NCI-H128 (cell line): ENCODE measurements at regions not wholly inside any gene's neighbourhood (a gene's known extent, or its start where the extent isn't known, plus 50 kb on each side); places are given as distances from the start of the nearest gene placed in this dataset.

Experiments
- DNase-seq: peaks from one replicate; lab custom pipeline; 2025; ENCODE audit not compliant: unreplicated experiment; lab: John Stamatoyannopoulos, UW

GRCh38 chr5:18312016-18312415 is 677.8 kb downstream of the TAF11L14 start:
- DNase-seq = no peak

DNA sequence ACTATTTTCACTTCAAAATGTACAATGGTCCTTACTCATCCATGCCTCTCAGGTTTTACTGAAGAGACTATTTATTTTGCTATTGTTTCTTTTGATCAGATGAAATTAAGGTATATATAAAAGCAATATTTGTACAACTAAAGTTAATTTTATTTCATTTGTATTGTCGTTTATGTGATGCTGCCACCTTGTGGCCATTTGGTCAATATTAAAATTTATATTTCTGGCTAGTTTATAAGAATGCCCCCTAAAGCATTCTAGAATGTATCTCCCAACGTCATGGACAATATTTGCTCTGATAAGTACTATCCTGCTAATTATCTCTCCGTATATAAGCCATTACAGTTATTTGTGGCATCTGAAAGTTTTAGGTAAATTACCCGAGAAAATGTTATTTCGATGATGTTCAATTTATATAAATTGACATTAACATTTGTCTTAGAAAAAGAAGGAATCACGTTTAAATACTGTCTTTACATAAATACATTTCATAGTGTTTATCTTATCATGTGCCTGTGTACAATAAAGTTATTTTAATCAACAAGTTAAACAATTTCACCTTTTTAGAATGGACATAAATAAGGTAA is 680.0 kb downstream of the TAF11L14 start:
- DNase-seq = no peak

GRCh38 chr5:18321262-18321942 is 687.1 kb downstream of the TAF11L14 start:
- no peak for DNase-seq

- no peak for DNase-seq
These were observed 689.6 kb downstream of the TAF11L14 start for GRCh38 chr5:18323891-18324290.

GRCh38 chr5:18325431-18325830 is 691.2 kb downstream of the TAF11L14 start:
- DNase-seq = no peak

DNA sequence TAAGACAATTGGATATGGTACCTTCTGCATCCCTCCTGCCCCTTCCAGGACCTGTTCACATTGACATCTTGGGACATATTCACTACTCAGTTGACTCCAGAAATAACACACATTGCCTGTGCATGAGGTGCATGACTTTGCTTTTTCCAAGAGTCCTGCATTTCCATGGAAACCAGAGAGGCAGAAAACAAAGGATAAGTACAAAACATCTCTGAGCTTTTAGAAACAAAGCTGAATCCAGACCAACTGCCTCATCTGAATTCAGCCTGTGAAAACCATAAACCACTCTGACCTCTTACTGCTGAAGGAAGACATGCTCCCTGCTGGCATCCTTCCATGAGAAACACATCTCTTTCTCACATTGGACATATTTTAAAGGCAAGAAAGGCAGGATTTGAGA is 695.1 kb downstream of the TAF11L14 start:
- no peak for DNase-seq

DNA sequence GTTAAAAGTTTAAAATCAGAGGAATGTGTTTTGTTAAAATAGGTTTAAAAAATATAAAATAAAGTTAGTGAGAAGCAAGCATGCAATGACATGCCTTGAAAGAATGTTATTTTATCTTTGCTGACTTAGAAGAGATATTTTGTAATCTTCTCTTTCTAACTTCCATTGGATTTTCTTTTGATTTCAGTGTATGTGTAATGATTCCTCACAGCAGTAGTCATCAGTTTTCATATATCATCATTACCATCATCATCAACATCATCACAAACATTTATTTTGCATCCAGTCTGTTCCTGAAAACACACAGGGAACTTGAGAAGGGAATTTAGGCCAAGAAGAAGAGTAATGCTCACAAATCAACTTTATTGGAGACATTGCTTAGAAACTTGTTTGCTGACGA is 699.6 kb downstream of the TAF11L14 start:
- DNase-seq = no peak

DNA sequence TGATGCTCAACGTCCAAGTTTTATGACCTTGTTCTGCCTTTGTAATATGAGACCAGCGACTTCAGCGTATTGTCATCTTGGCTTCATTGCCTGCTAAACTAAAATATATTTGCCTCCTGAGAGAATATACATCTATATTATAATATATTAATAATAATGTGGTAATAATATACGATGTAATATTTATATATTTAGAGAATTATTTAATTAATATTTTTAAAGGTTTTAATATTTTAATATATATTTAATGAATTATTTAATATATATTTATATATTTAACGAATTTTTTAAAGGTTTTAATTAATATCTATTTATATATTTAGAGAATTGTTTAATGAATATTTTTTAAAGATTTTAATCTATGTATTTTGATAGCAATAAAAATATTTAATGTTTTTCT is 700.7 kb downstream of the TAF11L14 start:
- no peak for DNase-seq

- DNase-seq = no peak
These were observed 720.6 kb downstream of the TAF11L14 start for GRCh38 chr5:18354828-18355227.

GRCh38 chr5:18357486-18357885 is 723.2 kb downstream of the TAF11L14 start:
- no peak for DNase-seq

GRCh38 chr5:18366234-18366633 is 732.0 kb downstream of the TAF11L14 start:
- no peak for DNase-seq

DNA sequence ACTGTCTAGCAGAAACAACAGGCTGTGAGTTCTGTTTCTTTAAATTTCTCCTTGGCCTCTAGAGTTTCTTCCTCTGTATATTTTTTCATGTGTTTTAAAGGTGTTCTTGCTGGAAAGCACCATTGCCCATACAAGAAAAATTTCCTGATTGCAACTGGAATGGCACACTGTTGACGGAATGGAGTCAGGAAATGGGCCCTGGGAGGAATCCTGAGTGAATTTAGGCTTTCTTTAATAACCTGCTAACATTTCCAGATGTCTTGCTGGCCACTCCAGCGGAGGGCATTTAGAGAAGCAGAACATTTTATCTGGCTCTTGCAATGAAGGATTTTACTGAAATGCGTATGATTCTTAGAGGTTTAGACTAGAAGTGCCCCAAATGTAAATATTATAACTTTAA is 736.3 kb downstream of the TAF11L14 start:
- DNase-seq = no peak

DNA sequence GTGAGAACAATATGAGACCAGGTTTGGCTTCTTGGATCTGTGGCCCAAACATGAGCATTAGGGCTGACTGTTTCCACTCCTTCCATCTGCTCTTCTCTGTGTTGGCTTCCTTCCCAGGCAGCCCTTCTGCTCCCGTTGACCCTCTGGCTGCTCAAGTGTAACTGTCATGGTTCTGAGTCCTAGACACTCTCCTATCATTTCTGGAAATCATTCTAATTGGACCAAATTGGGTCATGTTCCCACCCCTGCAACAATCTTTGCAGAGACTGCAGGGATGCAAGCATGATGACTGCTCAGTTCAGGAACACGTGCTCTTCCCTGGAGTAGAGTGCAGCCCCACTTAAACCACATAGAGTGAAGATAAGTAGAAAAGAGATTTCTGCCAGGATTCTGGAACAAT is 741.4 kb downstream of the TAF11L14 start:
- DNase-seq = no peak

DNA sequence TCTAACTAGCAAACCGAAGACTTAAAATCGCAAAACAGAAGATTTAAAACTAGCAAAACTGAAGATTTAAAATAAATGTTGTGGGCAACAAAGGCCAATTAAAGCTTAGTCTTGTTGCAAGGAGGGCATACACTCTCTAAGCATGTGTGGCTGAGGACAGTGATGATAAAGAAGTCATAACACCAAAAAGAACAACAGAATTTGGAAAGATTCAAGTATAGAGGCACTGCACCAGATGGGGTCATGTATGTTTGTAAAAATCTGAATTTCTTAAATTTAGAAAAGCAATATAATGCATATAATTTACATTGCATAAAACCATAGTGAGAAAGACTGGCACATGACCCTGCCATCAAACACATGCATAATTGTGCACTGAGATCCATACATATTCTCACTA is 743.8 kb downstream of the TAF11L14 start:
- no peak for DNase-seq

DNA sequence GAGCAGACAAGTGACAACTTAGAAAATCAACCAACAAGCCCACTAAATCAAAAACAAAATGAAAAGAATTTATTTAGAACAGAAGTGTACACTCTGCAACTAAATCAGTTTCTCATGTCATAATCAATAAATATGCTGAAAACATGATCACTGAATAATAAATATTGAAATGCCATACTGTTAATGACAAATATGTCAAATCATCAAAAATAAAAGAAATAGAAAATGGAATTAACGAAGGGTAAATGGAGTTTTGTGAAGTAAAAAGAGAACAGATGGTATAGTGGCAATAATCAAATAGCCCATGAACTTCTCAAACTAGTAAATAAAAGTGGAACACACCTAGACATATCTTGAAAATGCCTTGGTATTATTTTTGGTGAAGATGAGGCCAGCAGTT is 744.9 kb downstream of the TAF11L14 start:
- DNase-seq = no peak

DNA sequence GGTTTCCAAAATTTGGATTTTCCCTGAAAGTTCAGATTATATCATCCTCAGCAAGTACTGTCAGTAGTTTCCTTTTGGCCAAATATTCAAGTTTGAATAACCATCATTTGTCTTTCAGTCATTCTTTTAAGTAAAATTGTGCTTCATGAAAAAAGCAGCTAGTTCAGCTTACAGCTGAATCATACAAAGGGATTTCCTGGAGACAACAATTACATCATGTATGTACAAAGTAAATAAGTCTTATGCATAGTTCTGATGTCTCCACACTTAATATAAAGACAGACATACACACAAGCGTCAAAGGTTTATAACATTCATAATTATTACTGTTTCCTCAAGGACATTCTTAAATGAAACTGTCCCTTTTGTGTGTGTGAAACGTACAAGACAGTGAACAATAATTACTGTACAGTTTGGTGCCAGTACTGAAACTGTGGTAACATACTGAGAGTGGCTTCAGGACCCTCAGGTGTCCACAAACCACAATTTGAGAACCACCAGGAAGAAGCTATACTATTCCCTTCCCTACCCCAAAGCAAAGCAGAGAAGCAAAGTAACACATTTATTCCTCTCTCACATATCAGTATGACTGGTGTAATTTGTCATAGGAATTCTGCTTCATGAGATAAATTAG is 746.6 kb downstream of the TAF11L14 start:
- no peak for DNase-seq

- DNase-seq = no peak
These were observed 759.5 kb downstream of the TAF11L14 start for GRCh38 chr5:18393565-18394442.

DNA sequence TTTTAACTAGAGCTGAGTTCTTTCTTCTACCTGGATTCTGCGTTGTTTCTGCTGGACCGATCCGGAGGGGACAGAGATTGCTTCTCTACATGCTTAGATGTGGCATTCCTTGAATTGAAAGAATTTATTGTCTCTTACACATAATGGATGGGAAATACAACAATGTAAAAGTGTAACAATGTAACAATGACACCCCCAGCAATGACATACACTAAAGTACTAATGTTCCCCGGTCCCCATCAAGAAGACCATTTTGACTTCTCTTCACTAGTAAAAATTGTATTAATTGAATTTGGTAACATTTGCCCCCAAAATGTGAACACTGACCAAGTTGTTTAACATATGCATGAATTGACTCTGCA is 760.2 kb downstream of the TAF11L14 start:
- DNase-seq = no peak

DNA sequence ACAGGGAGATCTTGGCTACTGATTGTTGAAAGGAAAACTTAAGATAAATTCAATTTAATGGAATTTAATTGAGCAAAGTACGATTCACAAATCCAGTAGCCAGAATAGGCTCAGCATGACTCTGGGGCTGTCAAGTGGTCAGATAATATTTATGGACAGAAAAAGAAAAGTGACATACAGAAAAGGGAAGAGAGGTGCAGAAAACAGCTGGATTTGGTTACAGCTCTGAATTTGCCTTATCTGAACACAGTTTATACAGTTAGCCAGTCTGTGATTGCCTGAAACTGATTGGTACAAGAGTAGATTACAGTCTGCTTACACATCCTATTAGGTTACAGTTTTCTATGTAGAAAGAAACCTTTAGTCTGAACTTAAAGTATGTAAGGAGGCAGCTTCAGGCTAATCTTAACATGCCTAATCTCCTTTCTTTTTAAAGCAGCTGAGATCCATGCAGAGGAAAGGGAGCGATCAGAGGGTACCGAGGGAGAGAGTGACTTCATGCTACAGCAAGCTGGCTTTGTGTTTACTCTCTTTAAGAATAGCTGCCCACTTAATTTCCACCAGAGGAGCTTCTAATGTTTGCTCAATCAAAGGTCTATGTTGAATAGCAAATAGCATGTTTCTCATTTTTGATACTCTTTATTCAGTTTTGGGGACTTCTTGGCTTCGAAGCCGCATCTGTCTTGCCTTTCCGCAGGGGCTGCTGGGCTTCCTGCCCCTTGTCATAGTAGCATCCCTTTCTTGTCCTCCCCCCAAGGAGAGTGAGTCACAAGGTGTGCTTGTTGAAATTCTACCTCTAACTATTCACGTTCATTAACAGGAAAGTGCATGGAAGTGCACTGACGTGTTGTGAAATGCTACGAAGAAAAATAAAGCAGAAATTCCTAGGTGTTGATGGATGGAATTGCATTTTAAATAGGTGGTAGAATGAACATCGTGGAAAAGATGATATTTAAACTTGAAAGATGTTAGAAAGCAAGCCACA is 761.2 kb downstream of the TAF11L14 start:
- no peak for DNase-seq

GRCh38 chr5:18397371-18397770 is 763.1 kb downstream of the TAF11L14 start:
- DNase-seq = no peak

DNA sequence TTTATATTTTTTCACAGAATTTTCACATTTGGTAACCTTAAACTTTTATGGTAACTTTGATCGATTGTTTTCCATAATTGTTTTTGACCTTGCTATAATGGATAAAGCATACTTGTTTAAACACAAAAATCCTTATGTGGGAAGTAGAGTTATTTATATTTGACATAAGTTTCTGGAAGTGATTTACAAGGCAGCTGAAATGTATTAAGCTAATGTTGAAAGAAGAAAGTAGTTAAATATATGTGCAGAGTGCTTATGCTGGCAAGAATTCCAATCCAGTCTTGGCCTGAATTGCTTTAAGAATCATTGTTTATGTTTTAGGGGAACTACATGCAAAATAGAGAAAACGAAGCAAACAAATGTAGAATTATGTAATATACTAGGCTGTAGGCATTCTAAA is 763.6 kb downstream of the TAF11L14 start:
- no peak for DNase-seq
